Activated naive CD8-positive, alpha-beta T cell (primary cell): ENCODE measurements at regions not wholly inside any gene's neighbourhood (a gene's known extent, or its start where the extent isn't known, plus 50 kb on each side); places are given as distances from the start of the nearest gene placed in this dataset.
"Not testable (repeated sequence)": the region's sequence is repeated elsewhere in the genome, so short reads cannot be mapped to it uniquely, and the experiment has no call there.

Source experiments
- H3K27ac Mint-ChIP-seq: one replicate; pipeline ENCODE4 v1.8.0; 2021; ENCODE audit warnings: mixed read lengths
- H3K27me3 Mint-ChIP-seq: one replicate; pipeline ENCODE4 v1.8.0; 2021; ENCODE audit warnings: mixed read lengths
- H3K36me3 Mint-ChIP-seq: one replicate; pipeline ENCODE4 v1.8.0; 2021; ENCODE audit warnings: mixed read lengths
- H3K4me1 Mint-ChIP-seq: one replicate; pipeline ENCODE4 v1.8.0; 2021; ENCODE audit warnings: low read depth, mixed read lengths
- H3K4me3 Mint-ChIP-seq: one replicate; pipeline ENCODE4 v1.8.0; 2021; ENCODE audit warnings: mild to moderate bottlenecking, mixed read lengths
- H3K9me3 Mint-ChIP-seq: one replicate; pipeline ENCODE4 v1.8.0; 2021; ENCODE audit warnings: low read depth, mixed read lengths

DNA sequence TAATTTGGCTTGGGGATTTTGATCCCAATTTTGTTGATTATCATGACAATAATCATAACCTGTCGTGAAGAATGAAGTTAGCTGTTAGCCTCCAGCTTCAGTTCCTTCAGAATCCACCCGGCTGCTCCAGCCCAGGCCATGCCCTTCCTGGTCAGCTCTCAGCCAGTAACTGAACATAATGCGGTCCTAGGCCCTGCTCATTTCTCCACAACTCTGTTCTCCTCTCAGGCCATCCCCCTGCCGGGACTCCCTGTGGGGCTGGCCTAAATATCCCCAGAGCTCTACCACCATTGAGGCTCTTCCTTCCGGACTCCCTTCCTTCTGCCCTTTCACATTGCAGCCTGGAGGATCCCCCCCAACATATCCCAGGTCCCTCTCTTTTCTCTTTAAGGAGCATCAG, 833.4 kb upstream of the GOT2 start:
- Mint-ChIP-seq H3K27ac (no peak overlapping the region), H3K4me3 (no peak overlapping the region), H3K27me3 (no peaks in the 10 kb centered on the region), H3K4me1 (no peaks in the 10 kb centered on the region), H3K36me3 (no peaks in the 10 kb centered on the region), H3K9me3 (peaks cover 6% of the 10 kb centered on the region)

DNA sequence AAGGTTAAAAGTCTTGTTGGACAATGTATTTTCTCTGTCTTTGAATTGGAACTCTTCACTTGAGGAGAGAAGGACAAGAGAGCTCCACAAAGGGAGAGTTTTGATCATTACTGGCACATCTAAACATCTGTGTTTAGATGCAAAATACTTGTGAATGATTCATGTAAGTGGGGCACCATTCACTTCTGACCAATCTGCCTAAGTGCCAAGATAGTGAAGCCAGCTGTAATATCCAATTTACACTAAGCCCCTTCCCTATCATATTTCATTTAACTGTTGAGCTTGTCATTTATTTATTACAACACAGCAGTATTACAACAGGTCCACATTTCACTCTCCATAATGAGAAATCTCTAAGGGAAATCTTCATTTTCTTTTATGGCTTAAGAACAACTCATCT, 832.3 kb upstream of the GOT2 start:
- peaks cover 6% of the 10 kb centered on the region for H3K9me3 Mint-ChIP-seq
- no peaks in the 10 kb centered on the region for H3K4me1 Mint-ChIP-seq
- H3K27me3 Mint-ChIP-seq: no peaks in the 10 kb centered on the region
- no peak overlapping the region for H3K4me3 Mint-ChIP-seq
- H3K27ac Mint-ChIP-seq: no peak overlapping the region
- H3K36me3 Mint-ChIP-seq: no peaks in the 10 kb centered on the region

DNA sequence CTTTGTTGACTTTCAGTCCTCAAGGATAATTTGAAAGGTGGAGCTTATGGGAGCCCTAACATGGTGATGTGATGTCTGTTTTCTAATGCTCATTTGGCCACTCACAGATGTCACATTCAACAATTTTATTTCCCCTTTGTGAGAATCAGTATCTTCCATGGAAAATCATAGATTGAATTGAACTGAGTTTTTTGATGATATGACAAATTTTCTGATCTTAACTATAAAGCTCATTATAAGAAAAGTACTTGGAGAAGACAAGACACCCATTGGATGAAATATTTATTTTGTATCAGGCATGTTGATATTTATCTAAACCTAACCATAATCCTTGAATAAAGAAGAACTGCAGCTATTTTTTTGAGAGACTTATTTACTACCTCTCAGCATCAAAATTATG, 824.6 kb upstream of the GOT2 start:
- Mint-ChIP-seq H3K36me3 (no peaks in the 10 kb centered on the region), H3K27me3 (no peaks in the 10 kb centered on the region), H3K4me1 (no peaks in the 10 kb centered on the region), H3K9me3 (peaks cover 13% of the 10 kb centered on the region), H3K4me3 (no peak overlapping the region), H3K27ac (no peak overlapping the region)

DNA sequence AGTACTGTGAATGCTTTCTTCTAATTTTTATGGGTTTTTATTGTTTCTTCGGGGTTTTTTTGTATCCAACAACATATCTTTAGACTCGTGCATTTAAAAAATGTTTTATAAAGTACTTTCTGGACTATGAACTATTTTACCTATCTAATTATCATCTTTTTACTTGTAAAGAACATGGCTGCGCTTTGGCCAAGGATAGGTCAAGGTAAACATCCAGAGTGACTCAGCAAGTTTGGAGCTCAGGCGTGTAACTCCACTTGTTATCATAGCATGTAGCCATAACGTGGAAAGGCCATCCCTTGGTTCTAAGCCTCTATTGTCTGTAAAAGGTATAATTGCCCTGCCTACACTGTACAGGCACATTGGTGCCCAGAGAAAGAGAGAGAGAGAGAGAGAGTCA, 818.0 kb upstream of the GOT2 start:
- Mint-ChIP-seq H3K27me3 (no peaks in the 10 kb centered on the region), H3K36me3 (no peaks in the 10 kb centered on the region), H3K4me1 (no peaks in the 10 kb centered on the region), H3K9me3 (peaks cover 4% of the 10 kb centered on the region), H3K4me3 (no peak overlapping the region), H3K27ac (no peak overlapping the region)

DNA sequence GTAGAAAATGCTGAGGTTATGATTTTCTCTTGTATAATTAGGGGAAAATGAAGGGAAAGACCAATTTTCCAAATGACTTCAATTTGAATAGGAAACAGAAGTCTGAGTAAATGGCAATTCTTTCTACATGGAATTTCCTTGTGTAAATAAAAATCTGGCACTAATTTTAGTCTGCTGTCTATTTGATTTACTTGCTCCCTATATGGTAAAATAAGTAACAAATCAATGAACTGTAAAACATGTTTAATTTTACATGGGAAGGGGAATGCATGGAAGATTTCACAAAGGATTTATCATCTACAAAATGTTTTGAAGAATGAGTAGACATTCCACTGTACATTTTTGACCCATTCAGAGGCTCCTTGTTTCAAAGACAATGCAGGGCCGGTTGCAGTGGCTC, 811.6 kb upstream of the GOT2 start:
- H3K4me3 Mint-ChIP-seq: no peak overlapping the region
- peaks cover 5% of the 10 kb centered on the region for H3K9me3 Mint-ChIP-seq
- no peaks in the 10 kb centered on the region for H3K36me3 Mint-ChIP-seq
- no peaks in the 10 kb centered on the region for H3K27me3 Mint-ChIP-seq
- H3K27ac Mint-ChIP-seq: no peak overlapping the region
- H3K4me1 Mint-ChIP-seq: no peaks in the 10 kb centered on the region

DNA sequence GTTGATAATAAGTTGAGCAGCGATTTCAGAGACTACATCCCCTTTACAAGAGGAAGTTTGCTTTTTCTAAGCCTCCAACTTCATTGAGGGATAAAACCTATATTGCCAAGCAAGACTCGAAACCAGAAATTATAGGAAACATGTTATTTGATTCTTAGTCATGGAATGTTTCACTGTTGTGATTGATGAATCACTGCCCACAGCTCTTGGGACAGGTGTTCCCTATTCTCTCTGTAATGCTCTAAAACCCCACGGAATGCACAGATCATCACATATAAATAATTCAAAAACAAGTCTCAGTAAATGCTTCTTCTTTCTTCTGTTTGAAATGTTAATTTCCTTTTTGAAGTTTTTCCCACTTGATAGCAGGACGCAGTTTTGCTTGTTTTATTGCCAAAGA, 809.5 kb upstream of the GOT2 start:
- Mint-ChIP-seq H3K27ac (no peak overlapping the region), H3K4me1 (no peaks in the 10 kb centered on the region), H3K36me3 (no peaks in the 10 kb centered on the region), H3K9me3 (peaks cover 8% of the 10 kb centered on the region), H3K4me3 (no peak overlapping the region), H3K27me3 (peaks cover 1% of the 10 kb centered on the region)

DNA sequence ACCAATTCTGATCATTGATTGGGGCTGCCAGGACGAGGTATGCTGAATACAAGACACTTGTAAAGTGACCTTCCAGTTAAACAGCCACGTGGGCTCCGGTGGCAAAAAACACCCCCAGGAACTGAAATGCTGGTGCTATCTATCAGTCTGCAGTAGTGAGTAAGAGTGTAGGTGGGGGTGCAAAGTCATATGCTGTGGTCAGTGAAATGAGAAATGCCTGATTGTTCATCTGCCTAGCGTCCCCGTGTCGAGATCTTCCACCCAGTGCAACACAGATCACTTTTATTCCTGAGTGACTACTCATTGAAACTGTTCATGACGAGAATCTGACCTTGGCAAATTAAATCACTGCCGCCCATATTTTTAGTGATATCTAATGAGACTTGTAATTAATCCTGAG, 806.5 kb upstream of the GOT2 start:
- no peaks in the 10 kb centered on the region for H3K4me1 Mint-ChIP-seq
- no peaks in the 10 kb centered on the region for H3K36me3 Mint-ChIP-seq
- no peak overlapping the region for H3K27ac Mint-ChIP-seq
- H3K9me3 Mint-ChIP-seq: peaks cover 8% of the 10 kb centered on the region
- no peak overlapping the region for H3K4me3 Mint-ChIP-seq
- peaks cover 1% of the 10 kb centered on the region for H3K27me3 Mint-ChIP-seq

DNA sequence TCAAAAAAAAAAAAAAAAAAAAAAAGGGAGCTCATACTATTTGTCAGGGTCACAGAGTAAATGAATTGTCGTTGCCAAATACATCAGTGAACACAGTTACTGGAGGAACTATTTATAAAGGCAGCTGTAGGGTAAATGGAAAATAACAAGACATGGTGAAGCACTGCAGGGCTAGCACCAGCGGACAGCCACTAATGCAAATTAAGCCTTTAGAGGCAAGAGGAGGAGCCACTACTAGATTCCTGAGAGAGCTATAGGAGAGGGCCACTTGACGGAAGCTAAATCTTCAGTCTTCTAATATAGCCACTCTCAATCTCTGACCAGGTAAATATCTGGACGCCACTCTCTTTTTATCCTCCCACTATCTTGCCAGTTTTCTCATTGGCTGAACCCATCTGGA, 801.2 kb upstream of the GOT2 start:
- H3K36me3 Mint-ChIP-seq: no peaks in the 10 kb centered on the region
- H3K27ac Mint-ChIP-seq: no peak overlapping the region

DNA sequence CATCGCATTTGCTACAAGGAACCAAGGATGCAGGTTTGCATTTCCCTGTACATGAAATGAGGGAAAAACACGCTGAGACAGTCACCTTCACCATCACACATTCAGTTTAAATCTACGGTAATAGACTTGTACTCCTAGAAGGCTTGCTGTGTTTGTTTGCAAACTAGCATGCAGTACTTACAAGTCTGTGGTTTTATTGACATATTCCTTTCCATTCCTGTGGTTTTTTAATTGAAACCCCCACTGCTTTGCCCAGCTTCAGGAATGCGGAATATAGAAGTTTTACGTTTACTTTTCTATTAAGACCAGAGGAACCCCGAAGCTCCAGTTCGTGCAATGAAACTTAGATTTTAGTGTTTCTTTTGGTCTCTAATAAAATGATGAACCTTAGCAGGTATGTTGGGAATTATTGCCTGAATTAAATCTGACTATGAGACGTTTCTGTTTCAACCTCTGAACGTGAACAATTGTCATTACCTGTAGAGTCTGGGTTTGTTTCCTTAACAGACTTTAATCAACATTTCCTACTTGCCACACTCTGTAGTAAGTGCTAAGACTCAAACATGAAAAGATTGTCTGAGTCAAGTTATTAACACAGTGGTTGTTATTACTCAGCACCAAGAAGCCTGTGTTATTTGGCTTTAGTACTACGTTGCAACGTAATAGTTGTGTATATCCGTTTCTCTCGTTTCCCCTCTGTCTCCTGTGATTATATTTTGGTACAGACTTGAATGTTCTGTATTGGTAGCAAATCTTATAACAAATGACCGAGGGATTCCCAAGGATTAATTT, 793.3 kb upstream of the GOT2 start:
- H3K4me1 Mint-ChIP-seq: no peaks in the 10 kb centered on the region
- H3K9me3 Mint-ChIP-seq: no peaks in the 10 kb centered on the region
- no peaks in the 10 kb centered on the region for H3K36me3 Mint-ChIP-seq
- H3K27ac Mint-ChIP-seq: no peak overlapping the region
- H3K27me3 Mint-ChIP-seq: no peaks in the 10 kb centered on the region
- H3K4me3 Mint-ChIP-seq: no peak overlapping the region

More for the DNA sequence above, 801.2 kb upstream of the GOT2 start:
- H3K27me3 Mint-ChIP-seq: peaks cover 1% of the 10 kb centered on the region
- no peaks in the 10 kb centered on the region for H3K4me1 Mint-ChIP-seq
- H3K4me3 Mint-ChIP-seq: no peak overlapping the region
- peaks cover 3% of the 10 kb centered on the region for H3K9me3 Mint-ChIP-seq

DNA sequence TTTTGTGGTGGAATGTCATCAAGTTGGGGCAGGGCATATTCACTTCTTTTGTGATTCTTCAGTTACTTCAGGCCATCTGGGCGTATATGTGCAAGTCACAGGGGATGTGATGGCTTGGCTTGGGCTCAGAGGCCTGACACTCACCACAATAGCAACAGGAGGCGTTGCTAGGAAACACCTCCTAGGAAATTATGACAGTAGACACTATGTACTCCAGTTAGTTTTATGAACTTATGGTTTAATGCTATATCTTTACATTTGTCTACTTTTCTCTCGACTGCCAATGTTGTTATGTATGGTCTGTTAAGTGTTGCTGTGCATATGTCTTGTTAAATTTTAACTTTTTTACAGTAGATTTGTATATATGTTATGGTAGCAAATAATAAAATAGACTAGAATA, 788.7 kb upstream of the GOT2 start:
- Mint-ChIP-seq H3K4me1 (no peaks in the 10 kb centered on the region), H3K9me3 (peaks cover 3% of the 10 kb centered on the region), H3K27me3 (no peaks in the 10 kb centered on the region), H3K27ac (no peak overlapping the region), H3K36me3 (no peaks in the 10 kb centered on the region), H3K4me3 (no peak overlapping the region)

DNA sequence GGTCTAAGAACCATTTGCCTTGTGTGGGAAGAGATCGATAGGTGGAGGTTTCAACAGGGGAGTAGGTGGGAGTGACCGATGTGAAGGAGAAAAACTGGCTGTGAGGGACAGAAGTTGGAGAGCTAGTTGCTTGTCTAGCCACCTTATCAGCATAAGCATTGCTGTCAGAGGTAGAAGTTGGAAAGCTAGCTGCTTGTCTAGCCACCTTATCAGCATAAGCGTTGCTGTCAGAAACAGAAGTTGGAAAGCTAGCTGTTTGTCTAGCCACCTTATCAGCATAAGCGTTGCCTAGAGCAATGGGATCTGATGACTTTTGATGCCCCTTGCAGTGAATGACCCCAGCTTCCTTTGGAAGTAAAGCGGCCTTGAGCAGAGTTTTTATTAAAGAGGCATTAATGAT, 784.6 kb upstream of the GOT2 start:
- H3K27ac Mint-ChIP-seq, H3K27me3 Mint-ChIP-seq, H3K9me3 Mint-ChIP-seq, H3K4me3 Mint-ChIP-seq, H3K4me1 Mint-ChIP-seq, H3K36me3 Mint-ChIP-seq: not testable (repeated sequence)

DNA sequence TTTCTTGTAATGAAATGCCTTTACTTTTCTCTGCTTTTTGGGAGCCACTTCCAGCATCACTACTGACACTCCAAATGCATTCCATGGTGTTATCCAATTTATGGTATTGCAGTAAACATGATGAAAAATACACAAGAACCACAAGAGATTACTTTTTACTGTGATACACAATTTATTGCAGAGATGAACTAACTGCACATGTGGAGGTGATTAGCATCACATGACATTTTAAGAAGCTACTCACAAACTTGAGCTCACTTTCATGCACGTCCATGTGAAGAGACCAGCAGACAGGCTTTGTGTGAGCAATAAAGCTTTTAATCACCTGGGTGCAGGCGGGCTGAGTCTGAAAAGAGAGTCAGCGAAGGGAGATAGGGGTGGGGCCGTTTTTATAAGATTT, 780.5 kb upstream of the GOT2 start:
- no peak overlapping the region for H3K27ac Mint-ChIP-seq
- peaks cover 3% of the 10 kb centered on the region for H3K9me3 Mint-ChIP-seq
- no peaks in the 10 kb centered on the region for H3K4me1 Mint-ChIP-seq

DNA sequence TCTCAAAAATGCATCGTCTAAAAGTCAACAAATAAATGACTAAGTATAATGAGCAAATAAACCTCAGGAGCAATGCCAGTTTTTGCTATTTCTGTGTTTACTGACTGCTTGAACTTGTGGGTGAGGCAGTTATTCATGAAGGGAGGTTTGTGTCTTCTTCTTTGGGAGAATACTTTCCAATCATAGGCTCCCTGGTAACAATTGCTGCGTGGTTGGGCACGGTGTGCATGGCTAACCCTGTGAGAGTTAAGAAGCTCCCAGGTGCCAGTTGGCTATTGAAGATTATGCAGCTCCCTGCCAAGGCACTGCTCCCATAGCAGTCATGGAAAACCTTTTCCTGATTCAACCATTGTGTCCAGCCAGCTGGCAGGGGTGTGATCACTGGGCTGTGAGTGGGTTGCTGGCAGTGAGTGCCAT, 775.9 kb upstream of the GOT2 start:
- no peaks in the 10 kb centered on the region for H3K27me3 Mint-ChIP-seq
- no peak overlapping the region for H3K27ac Mint-ChIP-seq
- no peak overlapping the region for H3K4me3 Mint-ChIP-seq
- no peaks in the 10 kb centered on the region for H3K9me3 Mint-ChIP-seq
- no peaks in the 10 kb centered on the region for H3K4me1 Mint-ChIP-seq
- H3K36me3 Mint-ChIP-seq: no peaks in the 10 kb centered on the region

More for the DNA sequence above, 780.5 kb upstream of the GOT2 start:
- H3K27me3 Mint-ChIP-seq: no peaks in the 10 kb centered on the region
- no peak overlapping the region for H3K4me3 Mint-ChIP-seq
- H3K36me3 Mint-ChIP-seq: no peaks in the 10 kb centered on the region

DNA sequence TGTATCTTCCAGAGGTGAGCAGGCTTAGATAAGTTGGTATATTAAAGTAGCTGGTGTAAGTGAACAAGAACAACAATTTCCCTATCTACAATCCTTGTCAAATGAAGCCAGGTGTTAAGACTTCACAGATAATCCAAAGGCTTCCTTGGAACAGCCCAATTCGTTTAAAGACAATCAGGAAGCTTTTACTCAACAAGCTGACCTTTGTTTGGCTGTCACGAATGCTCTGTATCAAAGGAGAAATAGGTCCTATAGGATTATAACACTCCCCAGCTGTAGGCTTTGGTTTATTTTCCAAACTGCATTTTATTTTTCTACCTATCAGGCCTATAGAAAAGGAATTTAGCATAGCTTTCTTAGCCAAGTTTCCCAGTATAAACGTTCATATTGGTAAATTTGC, 766.5 kb upstream of the GOT2 start:
- Mint-ChIP-seq H3K4me3 (no peak overlapping the region), H3K36me3 (no peaks in the 10 kb centered on the region), H3K4me1 (no peaks in the 10 kb centered on the region), H3K27ac (no peak overlapping the region), H3K9me3 (no peaks in the 10 kb centered on the region), H3K27me3 (peaks cover 1% of the 10 kb centered on the region)

DNA sequence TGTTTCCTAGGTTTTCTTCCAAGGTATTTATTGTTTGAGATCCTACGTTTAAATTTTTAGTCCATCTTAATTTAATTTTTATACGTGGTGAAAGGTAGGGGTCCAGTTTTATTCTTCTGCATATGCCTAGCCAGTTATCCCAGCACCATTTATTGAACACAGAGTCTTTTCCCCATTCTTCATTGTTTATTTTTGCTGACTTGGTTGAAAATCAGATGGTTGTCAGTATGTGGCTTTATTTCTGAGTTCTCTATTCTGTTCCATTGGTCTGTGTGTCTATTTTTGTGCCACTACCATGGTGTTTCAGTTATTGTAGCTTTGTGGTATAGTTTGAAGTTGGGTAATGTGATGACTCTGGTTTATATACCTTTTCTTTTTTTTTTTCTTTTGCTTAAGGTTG, 753.0 kb upstream of the GOT2 start:
- H3K9me3 Mint-ChIP-seq: peaks cover 8% of the 10 kb centered on the region
- H3K4me3 Mint-ChIP-seq: no peak overlapping the region
- no peak overlapping the region for H3K27ac Mint-ChIP-seq
- H3K36me3 Mint-ChIP-seq: no peaks in the 10 kb centered on the region
- no peaks in the 10 kb centered on the region for H3K4me1 Mint-ChIP-seq
- no peaks in the 10 kb centered on the region for H3K27me3 Mint-ChIP-seq

DNA sequence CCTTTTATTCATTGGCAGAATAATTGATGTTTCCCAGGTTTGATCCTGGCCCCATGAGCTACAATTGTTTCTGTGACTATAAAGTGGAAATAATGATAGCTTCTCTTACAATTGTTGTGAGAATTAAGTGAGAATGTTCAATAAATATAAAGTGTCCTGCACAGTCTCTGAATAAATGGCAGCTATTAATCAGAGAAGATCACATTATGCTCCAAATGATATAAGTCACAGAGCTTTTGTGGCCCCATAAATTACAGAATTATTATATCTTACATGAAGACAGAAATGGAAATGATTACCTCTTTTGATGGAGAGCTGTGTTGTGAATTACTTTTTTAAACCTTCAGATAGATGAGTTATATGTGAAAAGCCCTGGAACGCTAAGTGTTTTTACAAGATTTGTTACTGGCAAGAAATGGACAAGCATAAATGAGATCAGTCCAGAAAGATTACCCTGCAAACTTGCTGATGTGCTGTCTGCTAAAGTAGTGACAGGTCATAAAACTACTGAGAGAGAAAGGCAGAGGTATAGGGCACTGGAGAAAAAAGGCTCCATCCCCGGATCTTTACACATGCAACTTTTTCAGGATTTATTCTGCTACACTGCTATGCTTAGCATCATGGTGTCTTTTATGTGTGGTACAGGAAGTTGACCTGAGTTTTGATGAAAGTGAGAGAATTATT, 750.9 kb upstream of the GOT2 start:
- Mint-ChIP-seq H3K9me3 (peaks cover 12% of the 10 kb centered on the region), H3K4me3 (no peak overlapping the region), H3K4me1 (no peaks in the 10 kb centered on the region), H3K36me3 (no peaks in the 10 kb centered on the region), H3K27ac (no peak overlapping the region), H3K27me3 (no peaks in the 10 kb centered on the region)
